Keratinocyte (primary cell): ENCODE measurements at regions not wholly inside any gene's neighbourhood (a gene's known extent, or its start where the extent isn't known, plus 50 kb on each side); places are given as distances from the start of the nearest gene placed in this dataset.
A peak's percentile ranks its signal among the peaks of the same experiment; 100 is the strongest.

Experiments
- DNase-seq: peaks from one replicate; pipeline ENCODE4 v3.0.0-alpha.2; 2011; ENCODE audit warnings: low read depth, missing footprints, low spot score
- FAIRE-seq: peaks from 2 replicates; lab custom pipeline; 2011; peaks lifted over from hg19 to GRCh38; lab: Jason Lieb, UNC
- H2AFZ ChIP-seq: 2 replicates; pipeline ENCODE4 v1.6.0; 2012; ENCODE audit warnings: low read length, control low read depth, inconsistent platforms; ENCODE audit not compliant: control insufficient read depth
- H3K27ac ChIP-seq: 2 replicates; pipeline ENCODE4 v1.5.1; 2011; ENCODE audit warnings: low read length; ENCODE audit not compliant: control insufficient read depth, insufficient read depth
- H3K27me3 ChIP-seq: 3 replicates; pipeline ENCODE4 v1.6.0; 2011; ENCODE audit warnings: low read length; ENCODE audit not compliant: control insufficient read depth, insufficient read depth; ENCODE audit errors: extremely low read depth
- H3K36me3 ChIP-seq, 2 experiments: 2 replicates in 1 of 2; 3 replicates in 1 of 2; pipeline ENCODE4 v1.5.1; 2011; ENCODE audit warnings: low read length in 2 of 2, mild to moderate bottlenecking in 1 of 2; ENCODE audit not compliant: control insufficient read depth in 2 of 2, insufficient read depth in 2 of 2; ENCODE audit errors: extremely low read depth in 1 of 2
- H3K4me1 ChIP-seq: 3 replicates; pipeline ENCODE4 v1.5.1; 2011; ENCODE audit warnings: low read length; ENCODE audit not compliant: control insufficient read depth, insufficient read depth; ENCODE audit errors: extremely low read depth
- H3K4me2 ChIP-seq: 3 replicates; pipeline ENCODE4 v1.6.0; 2011; ENCODE audit warnings: low read depth, low read length; ENCODE audit not compliant: control insufficient read depth, insufficient read depth; ENCODE audit errors: extremely low read depth
- H3K4me3 ChIP-seq, 3 experiments: fragments of 200-600 bp in 1 of 3; sonication (generic) in 1 of 3; 2 replicates in 2 of 3; 3 replicates in 1 of 3; pipeline ENCODE4 v1.5.1; 2011 to 2016; ENCODE audit warnings: low read length in 3 of 3, mild to moderate bottlenecking in 3 of 3, control low read depth in 2 of 3, inconsistent platforms in 1 of 3, low read depth in 1 of 3, mixed read lengths in 1 of 3, mixed run types in 1 of 3, moderate library complexity in 1 of 3; ENCODE audit not compliant: control insufficient read depth in 2 of 3, insufficient read depth in 2 of 3; ENCODE audit errors: extremely low read depth in 1 of 3
- H3K79me2 ChIP-seq: 2 replicates; pipeline ENCODE4 v1.6.0; 2012; ENCODE audit warnings: low read length; ENCODE audit not compliant: control insufficient read depth, insufficient read depth
- H3K9ac ChIP-seq: 3 replicates; pipeline ENCODE4 v1.6.0; 2011; ENCODE audit warnings: low read length; ENCODE audit not compliant: control insufficient read depth, insufficient read depth; ENCODE audit errors: extremely low read depth
- H3K9me1 ChIP-seq: 3 replicates; pipeline ENCODE4 v1.6.0; 2011; ENCODE audit warnings: low read length; ENCODE audit not compliant: control insufficient read depth, insufficient read depth; ENCODE audit errors: extremely low read depth
- H3K9me3 ChIP-seq: 2 replicates; pipeline ENCODE4 v1.5.1; 2012; ENCODE audit warnings: low read depth, low read length; ENCODE audit not compliant: control insufficient read depth
- H4K20me1 ChIP-seq: 3 replicates; pipeline ENCODE4 v1.6.0; 2011; ENCODE audit warnings: low read length; ENCODE audit not compliant: control insufficient read depth, insufficient read depth; ENCODE audit errors: extremely low read depth
- EZH2 ChIP-seq: IDR thresholded peaks from one replicate; pipeline ENCODE4 v1.6.1; 2012; ENCODE audit warnings: inconsistent platforms, mild to moderate bottlenecking, low read length, moderate library complexity
- dilution Hi-C: fragments of 300-500 bp; cut with MboI; formaldehyde crosslinking; loops from one replicate; pipeline ENCODE4 v1.7.0; 2020; ENCODE audit warnings: low sequenced_read_pairs; ENCODE audit not compliant: extremely low pct_ligation_motif_present
- TF ChIP-seq, protein P1 (sequence below), 3 experiments: IDR thresholded peaks in 1 of 3; conservative IDR thresholded peaks in 1 of 3; optimal IDR thresholded peaks in 1 of 3; 2 replicates in 2 of 3; 3 replicates in 1 of 3; pipeline versions ENCODE3 to v1.5.1; 2011; ENCODE audit warnings: low read length in 3 of 3, mild to moderate bottlenecking in 3 of 3, moderate library complexity in 2 of 3, control low read depth in 1 of 3, inconsistent platforms in 1 of 3; ENCODE audit not compliant: insufficient read depth in 2 of 3; ENCODE audit errors: extremely low read depth in 1 of 3

- H3K4me1 ChIP-seq = peaks cover 14% of the 10 kb centered on the region
- no peaks in the 10 kb centered on the region for H4K20me1 ChIP-seq
- peak; percentile 29 for FAIRE-seq
- no peaks in the 10 kb centered on the region for H3K36me3 ChIP-seq
- H3K27me3 ChIP-seq = no peaks in the 10 kb centered on the region
- no peak overlapping the region for H3K4me2 ChIP-seq
- DNase-seq = no peak
- H3K27ac ChIP-seq = no peak overlapping the region
- no peaks in the 10 kb centered on the region for H3K79me2 ChIP-seq
- H2AFZ ChIP-seq = no peak overlapping the region
- no peaks in the 10 kb centered on the region for H3K9me1 ChIP-seq
- no peaks in the 10 kb centered on the region for H3K9me3 ChIP-seq
- TF ChIP-seq, protein P1, sequence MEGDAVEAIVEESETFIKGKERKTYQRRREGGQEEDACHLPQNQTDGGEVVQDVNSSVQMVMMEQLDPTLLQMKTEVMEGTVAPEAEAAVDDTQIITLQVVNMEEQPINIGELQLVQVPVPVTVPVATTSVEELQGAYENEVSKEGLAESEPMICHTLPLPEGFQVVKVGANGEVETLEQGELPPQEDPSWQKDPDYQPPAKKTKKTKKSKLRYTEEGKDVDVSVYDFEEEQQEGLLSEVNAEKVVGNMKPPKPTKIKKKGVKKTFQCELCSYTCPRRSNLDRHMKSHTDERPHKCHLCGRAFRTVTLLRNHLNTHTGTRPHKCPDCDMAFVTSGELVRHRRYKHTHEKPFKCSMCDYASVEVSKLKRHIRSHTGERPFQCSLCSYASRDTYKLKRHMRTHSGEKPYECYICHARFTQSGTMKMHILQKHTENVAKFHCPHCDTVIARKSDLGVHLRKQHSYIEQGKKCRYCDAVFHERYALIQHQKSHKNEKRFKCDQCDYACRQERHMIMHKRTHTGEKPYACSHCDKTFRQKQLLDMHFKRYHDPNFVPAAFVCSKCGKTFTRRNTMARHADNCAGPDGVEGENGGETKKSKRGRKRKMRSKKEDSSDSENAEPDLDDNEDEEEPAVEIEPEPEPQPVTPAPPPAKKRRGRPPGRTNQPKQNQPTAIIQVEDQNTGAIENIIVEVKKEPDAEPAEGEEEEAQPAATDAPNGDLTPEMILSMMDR (optimal IDR thresholded peaks at IDR 0.05 in 1 of 3, IDR thresholded peaks at IDR 0.05 in 1 of 3, conservative IDR thresholded peaks at IDR 0.05 in 1 of 3; ENCODE audit: extremely low read depth in 1 of 3, insufficient read depth in 2 of 3, low read length in 3 of 3) = no peak
- no peak for TF ChIP-seq EZH2
- dilution Hi-C loops = no loop called here
- no peak overlapping the region for H3K4me3 ChIP-seq
- H3K9ac ChIP-seq = no peak overlapping the region
Observed at GRCh38 chr20:10745790-10746189, 72.0 kb upstream of the JAG1 start.

GRCh38 chr20:10747019-10747418 lies 73.2 kb upstream of the JAG1 start:
- no peaks in the 10 kb centered on the region for H4K20me1 ChIP-seq
- peaks cover 14% of the 10 kb centered on the region for H3K4me1 ChIP-seq
- H3K9ac ChIP-seq = no peak overlapping the region
- H3K27ac ChIP-seq = no peak overlapping the region
- H3K36me3 ChIP-seq = no peaks in the 10 kb centered on the region
- no peaks in the 10 kb centered on the region for H3K9me3 ChIP-seq
- H3K27me3 ChIP-seq = no peaks in the 10 kb centered on the region
- no peak for DNase-seq
- peak overlapping the region; percentile 17 for H3K4me2 ChIP-seq
- H3K79me2 ChIP-seq = no peaks in the 10 kb centered on the region
- no peak overlapping the region for H3K4me3 ChIP-seq
- TF ChIP-seq, protein P1 (optimal IDR thresholded peaks at IDR 0.05 in 1 of 3, IDR thresholded peaks at IDR 0.05 in 1 of 3, conservative IDR thresholded peaks at IDR 0.05 in 1 of 3; ENCODE audit: extremely low read depth in 1 of 3, insufficient read depth in 2 of 3, low read length in 3 of 3) = no peak
- TF ChIP-seq EZH2 = no peak
- H2AFZ ChIP-seq = peak overlapping the region; percentile 79
- H3K9me1 ChIP-seq = no peaks in the 10 kb centered on the region
- FAIRE-seq = peak; percentile 46
- dilution Hi-C loops = no loop called here
